HG03439 (cell line): ENCODE measurements at regions not wholly inside any gene's neighbourhood (a gene's known extent, or its start where the extent isn't known, plus 50 kb on each side); places are given as distances from the start of the nearest gene placed in this dataset.

Source experiments
- ATAC-seq: cut with Tn5 transposase; IDR thresholded peaks from one replicate; pipeline ENCODE4 v1.9.1; 2021; ENCODE audit warnings: mild to moderate bottlenecking, moderate library complexity; ENCODE audit not compliant: unreplicated experiment

- ATAC-seq: no peak
Observed at GRCh38 chr15:69828181-69828828, 269.4 kb downstream of the TLE3 start.

DNA sequence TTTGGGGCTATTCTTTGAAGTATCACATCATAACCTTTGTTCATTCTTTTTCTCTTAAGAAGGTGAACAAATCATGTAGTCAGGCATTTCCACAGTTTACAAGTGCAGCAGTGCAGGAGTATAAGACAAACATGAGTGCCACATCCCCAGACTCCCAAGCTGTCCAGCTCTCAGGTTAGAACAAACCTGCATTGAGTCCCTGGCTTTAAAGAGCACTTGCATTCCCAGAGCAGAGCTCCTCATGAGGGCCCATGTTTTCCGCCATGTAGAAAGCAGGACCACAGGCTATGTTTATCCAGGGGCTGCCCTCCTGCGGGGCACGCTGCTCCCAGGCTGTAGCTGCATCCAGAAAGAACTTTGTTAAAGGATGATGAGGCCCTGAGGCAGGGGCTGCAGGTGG lies 267.7 kb downstream of the TLE3 start:
- ATAC-seq: no peak

DNA sequence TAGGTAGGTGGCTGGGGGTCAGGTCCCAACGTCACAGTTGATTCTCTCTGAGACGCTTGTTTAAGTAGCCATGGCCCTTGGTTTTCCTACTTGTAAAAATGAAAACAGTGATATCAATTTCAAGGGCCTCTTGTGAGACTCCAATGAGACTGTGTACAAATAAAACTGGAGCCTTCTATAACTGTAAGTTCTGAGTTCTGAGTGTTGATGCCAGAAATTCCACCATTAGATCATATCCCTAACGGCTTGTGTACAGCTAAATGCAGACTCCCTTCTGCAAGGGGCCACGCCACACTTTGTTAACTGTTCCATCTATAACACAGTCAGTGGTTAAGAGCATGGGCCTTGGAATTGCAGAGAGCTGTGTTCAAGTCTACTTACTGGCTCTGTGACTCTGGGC lies 267.3 kb downstream of the TLE3 start:
- ATAC-seq: no peak

DNA sequence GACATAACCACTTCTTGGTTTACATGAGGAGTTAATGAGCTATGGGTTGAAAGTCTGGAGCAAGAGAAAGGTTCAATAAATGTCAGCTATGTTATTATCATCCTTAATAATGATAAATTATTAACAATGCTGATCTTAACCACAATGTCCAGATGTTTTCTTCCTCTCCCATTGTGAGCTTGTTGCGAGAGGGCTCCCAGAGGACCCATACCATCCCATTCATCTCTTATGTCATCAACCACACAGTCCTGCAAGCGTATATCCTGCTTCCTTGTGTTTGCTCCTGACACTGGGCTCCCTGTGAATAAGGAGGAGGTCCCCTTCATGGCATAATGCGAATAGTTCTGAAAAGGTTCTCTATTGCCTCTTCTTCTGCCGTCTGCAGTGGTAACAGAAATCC lies 266.8 kb downstream of the TLE3 start:
- no peak for ATAC-seq

- no peak for ATAC-seq
Observed at GRCh38 chr15:69834267-69834666, 263.4 kb downstream of the TLE3 start.

- no peak for ATAC-seq
Observed at GRCh38 chr15:69834761-69835160, 263.0 kb downstream of the TLE3 start.

DNA sequence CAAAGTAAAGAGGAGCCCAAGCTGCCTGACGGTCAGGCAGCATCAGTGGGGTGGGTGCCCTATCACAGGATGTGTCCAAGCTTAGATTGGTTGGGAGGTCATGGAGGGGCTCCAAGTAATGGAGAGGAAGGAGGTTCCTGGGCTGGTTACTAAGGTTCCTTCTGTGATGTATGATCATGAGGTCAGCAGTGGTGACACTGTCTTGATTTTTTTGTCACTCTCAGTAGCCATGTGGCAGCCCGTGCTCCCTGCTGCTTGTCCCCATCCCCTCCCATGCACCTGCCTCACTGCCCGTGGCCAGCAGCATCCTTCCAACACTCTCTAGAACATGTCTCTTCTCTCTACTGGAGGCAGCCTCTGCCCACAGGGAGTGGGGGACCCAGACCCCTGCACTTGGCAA lies 261.7 kb downstream of the TLE3 start:
- no peak for ATAC-seq

- ATAC-seq: no peak
Observed at GRCh38 chr15:69836526-69837230, 261.0 kb downstream of the TLE3 start.

GRCh38 chr15:69838338-69838737 lies 259.4 kb downstream of the TLE3 start:
- ATAC-seq: no peak

DNA sequence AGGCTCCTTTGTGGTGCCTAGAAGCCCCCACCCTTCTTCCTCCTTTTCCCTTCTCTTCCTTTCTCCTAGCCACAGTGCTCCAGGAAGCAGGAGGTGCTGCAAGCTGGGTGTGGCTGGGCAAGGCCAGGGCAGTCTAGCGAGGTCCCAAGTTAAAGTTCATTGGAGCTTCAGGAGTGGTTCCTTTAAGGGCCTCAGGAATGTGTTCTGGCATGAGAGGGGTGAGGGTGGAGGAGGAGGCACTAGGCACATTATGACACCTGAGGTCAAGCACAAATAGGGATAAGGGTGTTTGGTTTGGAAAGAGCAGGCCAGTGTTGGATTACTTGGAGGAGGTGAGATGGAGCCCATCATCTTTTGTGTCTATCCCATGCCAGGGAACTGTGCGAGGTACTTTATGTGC lies 258.7 kb downstream of the TLE3 start:
- ATAC-seq: no peak

DNA sequence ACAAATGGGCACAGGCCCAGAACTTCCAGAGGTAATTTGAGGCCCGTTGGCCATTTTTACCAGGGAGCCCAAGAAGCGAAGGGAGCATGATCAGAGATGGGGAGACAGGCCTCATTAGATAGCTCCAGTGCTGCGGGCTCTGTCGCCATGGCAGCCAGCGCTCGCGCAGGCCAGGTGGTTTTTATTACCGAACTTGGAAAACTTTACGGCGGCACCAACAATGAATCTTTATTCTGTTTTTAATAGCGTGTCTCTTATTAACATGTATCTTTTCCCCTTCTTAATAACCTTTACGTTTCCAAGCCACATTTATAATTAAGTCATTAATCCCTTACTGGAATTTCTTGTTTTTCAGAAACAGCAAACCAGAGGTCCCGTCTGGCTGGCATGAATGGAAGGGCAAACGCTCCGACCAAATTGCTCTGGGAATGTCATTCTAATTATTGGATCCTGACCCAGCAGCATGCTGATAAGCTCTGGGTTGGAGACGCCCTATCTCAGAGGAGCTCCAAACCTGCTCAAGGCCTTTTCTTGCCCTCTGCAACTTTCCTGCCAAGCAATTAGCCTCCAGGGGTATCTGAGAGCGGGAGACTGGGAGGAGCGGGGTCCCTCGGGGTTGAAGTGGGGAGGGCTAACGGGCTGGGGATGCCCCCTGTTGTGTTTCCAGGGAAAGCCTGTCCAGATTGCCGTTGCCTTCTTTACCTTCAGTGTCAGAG lies 256.4 kb downstream of the TLE3 start:
- no peak for ATAC-seq

- no peak for ATAC-seq
Observed at GRCh38 chr15:69842851-69843250, 254.9 kb downstream of the TLE3 start.

DNA sequence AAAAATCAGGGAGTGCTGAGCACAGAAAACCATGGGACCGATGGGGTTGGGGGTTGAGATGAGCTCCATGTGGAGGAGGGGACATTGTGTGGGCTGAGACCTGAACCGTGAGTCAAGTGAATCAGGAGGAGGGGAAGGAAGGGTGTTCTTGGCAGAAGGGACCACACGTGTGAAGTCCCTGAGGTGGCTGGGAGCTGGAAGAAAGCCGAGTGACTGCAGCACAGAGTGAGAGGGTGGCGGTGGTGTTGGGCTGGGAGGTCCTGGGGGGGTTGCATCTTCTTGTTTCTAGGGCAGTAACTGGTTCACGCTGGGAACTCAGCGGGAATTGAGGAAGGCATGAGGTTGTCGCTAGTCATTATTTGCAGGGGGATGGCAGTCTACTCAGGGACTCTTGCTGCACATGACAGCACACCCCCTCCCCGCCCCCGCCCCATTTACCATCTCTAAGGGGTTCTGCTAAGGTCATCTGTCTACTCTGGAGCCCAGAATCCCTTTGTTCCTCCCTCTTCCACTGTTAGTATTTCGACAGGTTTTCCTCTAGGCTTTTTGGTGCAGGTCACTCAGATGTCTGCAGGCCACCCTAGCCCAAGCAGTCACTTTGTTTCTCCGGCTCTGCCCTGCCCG lies 254.3 kb downstream of the TLE3 start:
- ATAC-seq: no peak

GRCh38 chr15:69843900-69844304 lies 253.8 kb downstream of the TLE3 start:
- ATAC-seq: no peak

DNA sequence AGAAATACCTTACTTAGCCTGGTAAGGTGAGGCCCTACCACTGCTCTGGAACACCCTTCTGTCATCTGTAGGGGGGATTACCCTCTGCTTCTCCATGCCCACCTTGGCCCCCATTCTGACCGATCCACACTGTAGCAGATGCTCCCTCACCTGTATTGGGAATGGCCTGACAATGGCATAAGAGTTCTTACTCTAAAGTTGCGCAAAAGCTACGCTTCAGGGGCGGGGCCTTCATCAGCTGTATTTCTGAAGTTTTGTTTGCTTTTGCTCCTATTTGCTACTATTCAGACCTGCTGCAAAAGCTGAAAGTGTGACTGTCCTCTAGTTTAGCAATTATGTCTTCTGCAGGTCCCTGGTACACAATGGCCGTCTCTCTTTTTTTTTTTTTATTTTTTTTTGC lies 252.6 kb downstream of the TLE3 start:
- no peak for ATAC-seq

DNA sequence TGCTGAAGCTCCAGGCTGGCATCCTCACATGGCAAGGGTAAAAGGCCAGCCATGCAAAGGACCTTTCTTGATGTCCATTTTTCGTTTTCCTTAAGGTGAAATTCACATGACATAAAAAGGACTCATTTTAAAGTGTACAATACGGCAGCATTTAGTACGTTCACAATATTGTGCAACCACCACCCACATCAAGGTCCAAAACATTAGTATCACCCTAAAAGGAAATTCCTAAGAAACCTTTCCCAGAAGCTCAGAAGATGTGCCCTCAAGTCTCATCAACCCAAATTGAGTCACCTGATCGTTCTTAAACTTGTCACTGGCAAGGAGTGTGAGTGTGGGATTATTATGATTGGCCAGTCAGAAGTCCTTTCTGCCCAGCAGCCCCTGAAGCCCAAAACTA lies 250.1 kb downstream of the TLE3 start:
- ATAC-seq: no peak

GRCh38 chr15:69848096-69848495 lies 249.6 kb downstream of the TLE3 start:
- ATAC-seq: no peak

- no peak for ATAC-seq
Observed at GRCh38 chr15:69848551-69849231, 249.0 kb downstream of the TLE3 start.

GRCh38 chr15:69849232-69849610 lies 248.5 kb downstream of the TLE3 start:
- ATAC-seq: no peak

DNA sequence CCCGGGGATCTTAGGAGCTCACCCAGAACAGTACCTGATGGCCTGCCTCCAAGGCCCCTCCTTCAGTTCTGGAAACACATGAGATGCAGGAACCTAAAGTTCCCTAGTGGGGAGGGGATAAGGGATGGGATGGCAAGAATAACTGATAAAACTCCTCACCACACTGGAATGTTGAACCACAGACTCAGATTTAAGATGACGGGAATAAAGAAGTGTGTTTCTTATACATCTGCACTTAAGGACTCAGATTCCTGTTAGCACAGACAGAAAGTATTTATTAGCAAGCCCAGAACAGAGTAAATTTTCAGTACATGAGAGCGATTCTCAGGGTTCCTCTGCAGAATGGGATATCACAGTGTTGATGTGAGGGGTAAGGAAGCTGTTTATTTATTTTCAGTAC lies 245.2 kb downstream of the TLE3 start:
- no peak for ATAC-seq

- ATAC-seq: no peak
Observed at GRCh38 chr15:69852916-69853315, 244.8 kb downstream of the TLE3 start.
